Neutrophil (primary cell): ENCODE measurements at regions not wholly inside any gene's neighbourhood (a gene's known extent, or its start where the extent isn't known, plus 50 kb on each side); places are given as distances from the start of the nearest gene placed in this dataset.

Experiments used
- H3K27ac ChIP-seq: fragments of 200-600 bp; sonication (generic); 2 replicates; pipeline ENCODE4 v1.5.1; 2016; ENCODE audit warnings: mild to moderate bottlenecking, moderate library complexity
- H3K27me3 ChIP-seq: fragments of 200-600 bp; sonication (generic); 2 replicates; pipeline ENCODE4 v1.6.0; 2016; ENCODE audit warnings: mild to moderate bottlenecking
- H3K36me3 ChIP-seq: fragments of 200-600 bp; sonication (generic); 2 replicates; pipeline ENCODE4 v1.5.1; 2017
- H3K4me1 ChIP-seq, 2 experiments: fragments of 200-600 bp in 1 of 2; sonication (generic) in 1 of 2; 1 replicate in 1 of 2; 2 replicates in 1 of 2; pipeline versions ENCODE4 v1.5.1 to v1.6.1; 2013 to 2016; ENCODE audit warnings: low read depth in 1 of 2, low read length in 1 of 2, mild to moderate bottlenecking in 1 of 2, moderate library complexity in 1 of 2; ENCODE audit not compliant: control insufficient read depth in 1 of 2, insufficient read depth in 1 of 2
- H3K4me3 ChIP-seq, 2 experiments: fragments of 200-600 bp in 1 of 2; sonication (generic) in 1 of 2; 1 replicate in 1 of 2; 2 replicates in 1 of 2; pipeline ENCODE4 v1.5.1; 2013 to 2016; ENCODE audit warnings: low read depth in 1 of 2, low read length in 1 of 2, mild to moderate bottlenecking in 1 of 2, moderate library complexity in 1 of 2
- H3K9me3 ChIP-seq: fragments of 200-600 bp; sonication (generic); 2 replicates; pipeline ENCODE4 v1.5.1; 2016
- TF ChIP-seq, protein P1 (sequence below): fragments of 200-600 bp; sonication (generic); IDR thresholded peaks from 2 replicates; pipeline ENCODE4 v1.5.1; 2016; ENCODE audit warnings: antibody characterized with exemption

- no peaks in the 10 kb centered on the region for H3K9me3 ChIP-seq
- no peaks in the 10 kb centered on the region for H3K36me3 ChIP-seq
- TF ChIP-seq, protein P1, sequence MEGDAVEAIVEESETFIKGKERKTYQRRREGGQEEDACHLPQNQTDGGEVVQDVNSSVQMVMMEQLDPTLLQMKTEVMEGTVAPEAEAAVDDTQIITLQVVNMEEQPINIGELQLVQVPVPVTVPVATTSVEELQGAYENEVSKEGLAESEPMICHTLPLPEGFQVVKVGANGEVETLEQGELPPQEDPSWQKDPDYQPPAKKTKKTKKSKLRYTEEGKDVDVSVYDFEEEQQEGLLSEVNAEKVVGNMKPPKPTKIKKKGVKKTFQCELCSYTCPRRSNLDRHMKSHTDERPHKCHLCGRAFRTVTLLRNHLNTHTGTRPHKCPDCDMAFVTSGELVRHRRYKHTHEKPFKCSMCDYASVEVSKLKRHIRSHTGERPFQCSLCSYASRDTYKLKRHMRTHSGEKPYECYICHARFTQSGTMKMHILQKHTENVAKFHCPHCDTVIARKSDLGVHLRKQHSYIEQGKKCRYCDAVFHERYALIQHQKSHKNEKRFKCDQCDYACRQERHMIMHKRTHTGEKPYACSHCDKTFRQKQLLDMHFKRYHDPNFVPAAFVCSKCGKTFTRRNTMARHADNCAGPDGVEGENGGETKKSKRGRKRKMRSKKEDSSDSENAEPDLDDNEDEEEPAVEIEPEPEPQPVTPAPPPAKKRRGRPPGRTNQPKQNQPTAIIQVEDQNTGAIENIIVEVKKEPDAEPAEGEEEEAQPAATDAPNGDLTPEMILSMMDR = no peak
- no peak overlapping the region for H3K4me3 ChIP-seq
- no peak overlapping the region for H3K27ac ChIP-seq
- peaks cover 24% of the 10 kb centered on the region for H3K27me3 ChIP-seq
- no peaks in the 10 kb centered on the region for H3K4me1 ChIP-seq
Measured at GRCh38 chr2:12948961-12949353, 232.2 kb downstream of the TRIB2 start.

- TF ChIP-seq, protein P1 = no peak
- Histone ChIP-seq H3K36me3 (no peaks in the 10 kb centered on the region), H3K27me3 (peaks cover 24% of the 10 kb centered on the region), H3K27ac (no peak overlapping the region), H3K9me3 (no peaks in the 10 kb centered on the region), H3K4me3 (no peak overlapping the region), H3K4me1 (no peaks in the 10 kb centered on the region)
Measured at GRCh38 chr2:12949406-12949805, 232.7 kb downstream of the TRIB2 start.

- Histone ChIP-seq H3K27ac (no peak overlapping the region), H3K4me3 (no peak overlapping the region), H3K4me1 (no peaks in the 10 kb centered on the region), H3K9me3 (no peaks in the 10 kb centered on the region), H3K36me3 (no peaks in the 10 kb centered on the region), H3K27me3 (peaks cover 24% of the 10 kb centered on the region)
- TF ChIP-seq, protein P1 = no peak
Measured at GRCh38 chr2:12950174-12950573, 233.4 kb downstream of the TRIB2 start.

DNA sequence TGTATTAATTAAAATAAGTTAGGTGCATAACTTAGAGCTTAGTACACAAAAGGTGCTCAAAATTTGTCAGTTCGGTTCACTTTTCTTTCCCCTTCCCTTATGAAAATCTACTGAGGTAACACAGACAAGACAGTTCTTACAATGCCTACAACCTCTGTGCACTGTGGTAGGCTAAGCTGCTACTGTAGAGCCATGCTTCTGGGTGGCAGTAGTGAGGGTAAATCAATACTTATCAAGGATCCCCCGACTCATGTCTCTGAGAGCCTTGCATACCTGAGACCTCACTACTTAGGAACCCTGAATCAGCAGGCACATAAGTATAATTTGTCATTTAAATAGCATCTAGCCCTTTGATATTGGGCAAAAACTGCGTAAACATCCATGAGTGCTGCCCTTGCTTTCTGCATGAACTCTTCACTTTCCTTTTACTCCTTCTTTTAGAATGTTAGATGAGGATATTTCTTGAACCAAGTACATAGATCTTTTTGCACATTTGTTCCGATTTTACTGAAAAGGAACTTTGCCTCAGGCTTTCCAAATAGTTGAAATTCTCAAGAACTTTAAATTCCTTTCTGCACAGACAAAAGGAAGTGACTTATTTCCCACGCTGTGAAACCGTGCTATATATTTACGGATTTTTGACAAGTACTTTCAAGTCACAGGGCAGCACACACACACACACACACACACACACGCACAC, 234.4 kb downstream of the TRIB2 start:
- TF ChIP-seq, protein P1 = no peak
- no peak overlapping the region for H3K4me3 ChIP-seq
- H3K27ac ChIP-seq = no peak overlapping the region
- peaks cover 24% of the 10 kb centered on the region for H3K27me3 ChIP-seq
- H3K9me3 ChIP-seq = no peaks in the 10 kb centered on the region
- H3K4me1 ChIP-seq = no peaks in the 10 kb centered on the region
- H3K36me3 ChIP-seq = no peaks in the 10 kb centered on the region

GRCh38 chr2:12951657-12951973, 234.9 kb downstream of the TRIB2 start:
- Histone ChIP-seq H3K27me3 (peaks cover 24% of the 10 kb centered on the region), H3K36me3 (no peaks in the 10 kb centered on the region), H3K27ac (no peak overlapping the region), H3K4me3 (no peak overlapping the region), H3K9me3 (no peaks in the 10 kb centered on the region), H3K4me1 (no peaks in the 10 kb centered on the region)
- TF ChIP-seq, protein P1 = no peak
